ENCODE measurements at regions not wholly inside any gene's neighbourhood (a gene's known extent, or its start where the extent isn't known, plus 50 kb on each side); places are given as distances from the start of the nearest gene placed in this dataset.

GRCh38 chr9:3687145-3687544, 161.3 kb upstream of the RFX3 start:
- TF ChIP-seq CTCF (IDR thresholded peaks at IDR 0.05) (no peak), POLR2A (IDR thresholded peaks at IDR 0.05) (no peak), EP300 (IDR thresholded peaks at IDR 0.05) (no peak)

Measured in suprapubic skin (tissue), 3 donors.